Large intestine (tissue), 3 donors: ENCODE measurements at regions not wholly inside any gene's neighbourhood (a gene's known extent, or its start where the extent isn't known, plus 50 kb on each side); places are given as distances from the start of the nearest gene placed in this dataset.

Source experiments
- DNase-seq, 2 donors: peaks; one replicate each; pipeline versions ENCODE4 v3.0.0 to v3.0.0-alpha.2; 2013
- H3K27ac ChIP-seq: one replicate; pipeline ENCODE4 v1.5.1; 2013; ENCODE audit warnings: low read length
- H3K27me3 ChIP-seq: 2 replicates; pipeline ENCODE4 v1.6.1; 2013; ENCODE audit warnings: low read length; ENCODE audit not compliant: control insufficient read depth, insufficient read depth
- H3K36me3 ChIP-seq: 2 replicates; pipeline ENCODE4 v1.6.1; 2013; ENCODE audit warnings: low read length; ENCODE audit not compliant: control insufficient read depth, insufficient read depth
- H3K4me1 ChIP-seq: one replicate; pipeline ENCODE4 v1.6.1; 2013; ENCODE audit warnings: low read length; ENCODE audit not compliant: control insufficient read depth, insufficient read depth
- H3K4me3 ChIP-seq: one replicate; pipeline ENCODE4 v1.5.1; 2013; ENCODE audit warnings: low read length
- H3K9me3 ChIP-seq: one replicate; pipeline ENCODE4 v1.6.1; 2013; ENCODE audit warnings: mild to moderate bottlenecking, low read depth, low read length, moderate library complexity; ENCODE audit not compliant: control insufficient read depth
- WGBS: methylation state at CpG from one replicate; pipeline ENCODE4 v1.1.5; 2013; ENCODE audit warnings: low lambda C conversion rate; ENCODE audit not compliant: insufficient coverage; 5-methylcytosine and 5-hydroxymethylcytosine counted together

DNA sequence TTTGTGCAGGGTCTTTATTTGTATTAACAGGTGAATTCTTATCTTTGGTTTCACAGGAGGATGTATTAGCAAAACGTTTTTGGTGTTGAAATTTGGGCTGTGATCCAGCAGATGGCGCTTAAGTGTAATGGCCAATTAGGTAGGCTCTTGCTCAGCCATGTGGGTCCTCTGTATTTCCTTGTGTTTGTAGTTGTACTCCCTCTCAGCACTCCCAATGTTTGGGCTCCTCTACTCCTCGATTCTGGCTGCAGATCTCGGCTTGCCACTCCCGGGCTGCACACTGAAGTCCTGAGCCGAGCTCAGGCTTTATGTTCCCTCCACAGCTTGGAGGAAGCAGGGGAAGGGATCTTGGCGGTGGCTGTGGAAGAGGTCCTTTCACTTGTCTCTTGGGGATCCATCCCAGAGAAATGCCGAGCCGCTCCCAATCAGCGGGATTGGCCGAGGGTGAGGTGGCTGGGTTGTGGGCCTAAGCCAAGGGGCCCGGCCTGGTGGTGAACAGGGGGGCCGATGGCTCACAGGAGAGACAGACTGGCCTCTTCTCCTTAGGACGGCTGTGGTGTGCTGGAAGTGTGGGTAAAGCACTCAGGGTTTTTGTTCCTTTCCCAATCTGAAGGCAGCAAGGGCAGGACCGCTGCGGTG is 133.7 kb downstream of the AEBP2 start:
- no CpG with 5 or more reads among the region's 16 CpGs for WGBS
- H3K9me3 ChIP-seq: no peaks in the 10 kb centered on the region
- DNase-seq: no peak
- peaks cover 2% of the 10 kb centered on the region for H3K4me1 ChIP-seq
- H3K27me3 ChIP-seq: no peaks in the 10 kb centered on the region
- no peak overlapping the region for H3K27ac ChIP-seq
- no peak overlapping the region for H3K4me3 ChIP-seq
- no peaks in the 10 kb centered on the region for H3K36me3 ChIP-seq

DNA sequence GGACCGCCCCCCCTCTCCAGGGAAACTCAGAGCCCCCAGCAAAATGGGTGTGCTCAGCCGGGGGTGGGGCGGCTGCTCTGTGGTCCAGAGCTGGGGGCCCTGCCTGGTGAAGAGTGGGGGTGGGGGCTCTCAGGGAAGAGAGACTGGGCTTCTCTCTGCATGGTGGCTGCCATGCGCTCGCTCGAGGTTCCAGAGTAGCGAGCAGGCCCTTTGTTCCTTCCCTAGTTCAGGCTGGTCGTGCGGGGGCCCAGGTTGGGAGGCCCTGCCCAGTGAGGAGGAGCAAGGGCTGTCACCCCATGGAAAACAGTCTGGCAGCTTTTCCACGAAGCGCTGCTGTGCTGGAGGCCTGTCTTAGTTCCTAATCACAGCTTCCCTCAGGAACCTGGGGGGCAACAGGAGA is 134.6 kb downstream of the AEBP2 start:
- no peak overlapping the region for H3K27ac ChIP-seq
- no peaks in the 10 kb centered on the region for H3K9me3 ChIP-seq
- no peak for DNase-seq
- WGBS: no CpG with 5 or more reads among the region's 11 CpGs
- H3K4me3 ChIP-seq: no peak overlapping the region
- no peaks in the 10 kb centered on the region for H3K27me3 ChIP-seq
- H3K4me1 ChIP-seq: peaks cover 2% of the 10 kb centered on the region
- H3K36me3 ChIP-seq: no peaks in the 10 kb centered on the region

DNA sequence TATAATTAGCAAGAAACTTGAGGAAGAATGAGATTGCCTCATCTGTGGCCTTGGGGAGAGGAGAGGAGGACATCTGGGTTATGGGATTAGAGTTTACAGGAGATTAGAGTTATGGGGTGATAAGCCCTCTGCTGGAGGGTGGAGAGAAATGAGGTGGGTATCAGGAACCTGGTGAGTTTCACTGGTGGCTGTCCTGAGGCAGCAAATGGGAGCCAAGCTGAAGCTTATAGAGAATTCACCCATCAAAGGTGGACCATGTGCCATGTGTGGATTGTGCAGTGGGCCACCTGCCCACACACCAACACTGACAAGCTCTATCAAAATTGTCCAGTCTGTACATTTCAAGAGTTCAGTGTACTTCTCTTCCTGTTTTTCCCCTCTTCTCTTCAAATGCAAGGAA is 135.3 kb downstream of the AEBP2 start:
- peaks cover 2% of the 10 kb centered on the region for H3K4me1 ChIP-seq
- no peak for DNase-seq
- H3K36me3 ChIP-seq: no peaks in the 10 kb centered on the region
- no peak overlapping the region for H3K4me3 ChIP-seq
- no peak overlapping the region for H3K27ac ChIP-seq
- H3K27me3 ChIP-seq: no peaks in the 10 kb centered on the region
- no peaks in the 10 kb centered on the region for H3K9me3 ChIP-seq

DNA sequence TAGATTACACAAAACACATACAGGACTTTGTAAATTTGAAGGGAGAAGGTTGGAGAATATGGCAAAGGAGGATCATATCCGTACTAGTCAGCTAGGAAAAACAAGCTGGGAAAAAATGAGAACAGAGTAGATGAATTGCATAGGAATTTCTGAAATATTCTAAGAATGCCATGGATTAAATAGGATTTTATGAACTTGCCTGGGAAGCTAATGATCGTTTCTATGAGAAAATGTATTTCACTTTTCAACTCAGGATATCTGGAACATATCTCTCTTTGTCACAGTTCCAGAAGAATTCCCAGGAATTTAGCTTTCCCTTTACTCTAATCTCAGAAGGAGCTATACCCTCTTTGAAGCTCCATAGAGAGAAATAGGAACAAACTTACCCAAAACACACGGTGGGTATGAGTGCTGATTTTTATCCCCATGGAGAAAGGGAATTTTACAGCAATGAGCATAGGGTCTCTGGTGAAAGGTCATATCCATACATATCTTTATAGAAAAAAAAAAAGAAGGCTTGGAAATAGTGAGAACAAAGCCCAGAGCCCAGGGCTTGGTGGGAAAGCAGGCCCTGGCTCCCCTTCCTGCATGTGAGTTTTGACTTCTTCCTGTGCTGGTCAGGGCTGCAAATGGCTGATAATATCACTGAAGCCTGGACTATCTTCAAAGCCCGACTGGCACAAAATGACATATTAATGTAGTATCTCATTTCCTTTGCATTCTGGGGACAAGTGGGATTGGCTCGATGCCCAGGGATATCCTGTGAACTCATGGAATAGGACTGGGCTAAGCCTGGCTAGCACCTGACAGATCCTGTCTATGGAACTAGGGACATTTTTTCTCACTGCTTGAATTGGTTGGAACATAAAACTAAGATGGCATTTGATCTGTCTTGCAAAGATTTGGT is 136.3 kb downstream of the AEBP2 start:
- peak; percentile 9 to 33 for DNase-seq
- H3K36me3 ChIP-seq: no peaks in the 10 kb centered on the region
- no peaks in the 10 kb centered on the region for H3K9me3 ChIP-seq
- 92% methylated on average over 2 of the region's 5 CpGs for WGBS
- peaks cover 2% of the 10 kb centered on the region for H3K4me1 ChIP-seq
- H3K27me3 ChIP-seq: no peaks in the 10 kb centered on the region
- H3K4me3 ChIP-seq: no peak overlapping the region
- H3K27ac ChIP-seq: no peak overlapping the region

DNA sequence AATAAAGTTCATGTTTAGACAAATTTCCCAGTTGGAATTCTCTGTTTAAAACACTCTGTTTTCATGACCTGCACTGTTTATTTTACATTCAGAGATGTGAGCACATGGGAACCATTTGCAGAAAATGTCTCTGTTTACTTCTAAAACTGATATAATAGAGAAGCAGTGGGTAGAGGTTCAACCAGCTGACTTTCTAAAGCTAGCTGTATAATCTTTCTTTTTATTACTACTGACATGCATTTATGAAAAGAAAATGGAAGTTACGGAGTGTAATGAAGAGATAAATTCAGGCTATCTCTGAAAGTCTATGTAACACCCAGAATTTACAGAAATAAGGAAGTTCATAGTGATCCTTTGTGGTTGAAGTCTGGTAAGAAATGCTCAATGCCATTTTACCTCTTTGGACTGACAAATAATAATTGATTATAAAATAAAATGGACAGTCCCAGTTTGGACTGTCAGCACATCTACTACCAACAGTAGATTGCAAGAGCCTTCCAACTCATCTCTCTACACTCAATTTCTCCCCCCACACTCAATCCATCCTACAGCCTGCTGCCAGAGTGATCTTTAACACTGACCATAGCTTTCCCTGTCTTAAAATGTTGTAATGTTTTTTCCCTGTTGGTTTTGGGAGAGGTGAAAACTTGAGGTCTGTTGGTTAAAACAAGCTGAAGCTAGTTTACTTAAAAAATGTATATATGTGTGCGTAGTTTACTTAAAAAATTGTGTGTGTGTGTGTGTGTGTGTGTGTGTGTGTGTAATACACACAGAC is 137.4 kb downstream of the AEBP2 start:
- no peak for DNase-seq
- no peak overlapping the region for H3K4me3 ChIP-seq
- H3K4me1 ChIP-seq: peaks cover 2% of the 10 kb centered on the region
- no peaks in the 10 kb centered on the region for H3K27me3 ChIP-seq
- 83% methylated on average over 1 of the region's 2 CpGs for WGBS
- H3K9me3 ChIP-seq: peaks cover under 1% of the 10 kb centered on the region
- H3K27ac ChIP-seq: no peak overlapping the region
- no peaks in the 10 kb centered on the region for H3K36me3 ChIP-seq

DNA sequence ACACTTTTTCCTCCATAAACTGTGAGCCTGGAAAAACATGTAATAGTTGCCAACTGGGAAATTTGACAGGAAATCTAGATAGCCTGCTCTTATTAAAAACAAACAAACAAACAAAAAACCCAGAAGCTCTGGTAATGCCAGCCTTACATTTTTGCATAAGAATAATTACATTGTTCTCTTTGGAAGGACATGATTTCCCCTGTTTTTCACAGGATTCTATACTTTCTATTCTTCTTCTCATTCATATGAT is 137.9 kb downstream of the AEBP2 start:
- no peak overlapping the region for H3K27ac ChIP-seq

DNA sequence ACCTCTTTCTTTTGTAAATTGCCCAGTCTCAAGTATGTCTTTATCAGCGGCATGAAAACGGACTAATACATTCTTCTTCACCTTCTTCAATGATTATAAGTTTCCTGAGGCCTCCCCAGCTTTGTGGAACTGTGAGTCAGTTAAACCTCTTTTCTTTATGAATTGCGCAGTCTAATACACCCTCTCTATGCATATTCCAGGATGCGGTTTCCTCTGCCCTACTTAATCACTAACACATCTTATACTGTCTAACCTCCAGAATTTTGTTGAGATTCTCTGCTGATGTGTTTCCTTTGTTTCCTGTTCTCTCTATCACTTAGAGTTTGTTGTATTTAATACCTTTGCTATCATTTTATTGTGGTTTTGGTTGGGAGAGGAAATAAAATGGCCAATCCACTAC is 145.4 kb downstream of the AEBP2 start:
- 100% methylated on average over 1 of the region's 4 CpGs for WGBS
- H3K9me3 ChIP-seq: peaks cover 21% of the 10 kb centered on the region
- no peak for DNase-seq

More for the DNA sequence above, 137.9 kb downstream of the AEBP2 start:
- Histone ChIP-seq H3K27me3 (no peaks in the 10 kb centered on the region), H3K4me3 (no peak overlapping the region), H3K9me3 (peaks cover 5% of the 10 kb centered on the region), H3K4me1 (peaks cover 2% of the 10 kb centered on the region), H3K36me3 (no peaks in the 10 kb centered on the region)
- DNase-seq: no peak

DNA sequence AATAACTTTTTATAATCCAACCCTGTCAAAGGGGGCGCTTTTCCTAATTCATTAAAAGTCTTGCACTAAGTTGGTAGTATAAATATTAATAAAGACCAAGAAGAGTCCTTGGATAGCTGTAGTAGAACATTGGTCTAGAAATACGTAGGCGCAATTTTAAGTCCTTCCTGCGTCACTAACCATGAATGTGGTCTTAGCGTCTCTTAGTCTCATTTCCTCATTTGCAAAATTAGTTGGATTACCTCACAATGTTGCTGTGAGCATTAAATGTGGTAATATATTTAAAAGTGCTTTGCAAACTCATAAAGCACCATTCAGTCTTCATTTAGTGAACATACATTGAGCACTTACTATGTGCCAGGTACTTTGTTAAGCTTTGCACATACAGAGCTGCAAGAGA is 149.7 kb downstream of the AEBP2 start:
- DNase-seq: no peak
- H3K4me1 ChIP-seq: no peaks in the 10 kb centered on the region
- 100% methylated on average over 1 of the region's 5 CpGs for WGBS

More for the DNA sequence above, 145.4 kb downstream of the AEBP2 start:
- H3K4me3 ChIP-seq: no peak overlapping the region
- no peaks in the 10 kb centered on the region for H3K27me3 ChIP-seq
- no peak overlapping the region for H3K27ac ChIP-seq
- H3K36me3 ChIP-seq: no peaks in the 10 kb centered on the region
- no peaks in the 10 kb centered on the region for H3K4me1 ChIP-seq

DNA sequence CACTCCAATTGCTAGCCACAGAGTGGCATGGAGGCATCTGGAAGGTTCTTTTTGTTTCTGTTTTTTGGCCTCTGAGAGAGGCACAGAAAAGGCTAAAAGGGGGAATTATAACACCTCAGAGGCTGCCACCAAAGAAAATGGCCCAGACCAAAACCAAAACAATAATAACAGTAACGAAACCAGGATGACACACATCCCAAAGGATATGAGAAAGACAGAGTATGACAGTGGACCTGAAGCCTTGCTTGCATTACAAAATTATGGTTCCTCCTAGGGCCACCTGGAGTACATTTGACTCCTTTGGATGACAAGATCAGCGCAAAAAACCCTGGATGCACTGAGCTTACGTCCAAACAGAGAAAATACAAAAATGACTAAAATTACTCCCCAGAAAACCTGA is 152.7 kb downstream of the AEBP2 start:
- DNase-seq: no peak
- Histone ChIP-seq H3K36me3 (no peaks in the 10 kb centered on the region), H3K27ac (no peak overlapping the region), H3K27me3 (no peaks in the 10 kb centered on the region), H3K4me1 (no peaks in the 10 kb centered on the region), H3K4me3 (no peak overlapping the region), H3K9me3 (no peaks in the 10 kb centered on the region)
- WGBS: 100% methylated on average over 2 of the region's 3 CpGs

More for the DNA sequence above, 149.7 kb downstream of the AEBP2 start:
- H3K4me3 ChIP-seq: no peak overlapping the region
- H3K27ac ChIP-seq: no peak overlapping the region
- H3K27me3 ChIP-seq: no peaks in the 10 kb centered on the region
- H3K9me3 ChIP-seq: peaks cover 5% of the 10 kb centered on the region
- no peaks in the 10 kb centered on the region for H3K36me3 ChIP-seq

DNA sequence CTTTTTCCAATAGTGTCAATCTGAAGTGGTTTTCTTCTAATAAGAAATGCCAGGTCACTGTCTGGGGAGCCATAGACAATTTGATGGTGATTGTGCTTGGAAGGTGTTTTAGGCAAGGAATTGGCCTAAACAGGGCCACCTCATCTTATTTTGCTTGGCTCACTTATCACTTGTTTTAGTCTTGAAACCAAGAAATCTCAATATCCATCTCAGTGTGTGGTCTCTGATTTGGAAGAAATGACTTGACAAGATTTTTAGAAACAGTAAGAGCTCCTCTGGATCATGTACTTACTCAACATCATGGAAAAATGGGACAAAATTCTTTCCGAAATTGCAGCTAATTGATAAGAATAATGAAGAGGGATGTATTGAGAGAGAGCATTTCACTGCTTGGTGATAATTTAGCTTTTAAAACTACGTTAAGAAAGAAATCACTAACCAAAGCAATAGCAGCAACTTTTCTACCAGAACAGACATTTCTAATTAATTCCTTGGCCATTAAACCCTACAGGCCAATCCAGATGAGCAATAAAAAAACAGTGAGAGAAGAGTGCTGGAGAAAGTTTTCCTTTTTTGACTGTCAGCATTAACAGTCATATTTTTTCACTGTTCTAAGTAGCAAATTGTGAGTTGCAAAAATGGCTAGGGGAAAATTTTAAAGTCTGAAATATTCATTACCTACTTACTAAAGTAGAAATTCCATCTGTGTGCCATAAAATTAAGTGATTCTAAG is 157.3 kb downstream of the AEBP2 start:
- Histone ChIP-seq H3K27me3 (no peaks in the 10 kb centered on the region), H3K9me3 (no peaks in the 10 kb centered on the region), H3K36me3 (no peaks in the 10 kb centered on the region), H3K4me1 (no peaks in the 10 kb centered on the region), H3K4me3 (no peak overlapping the region), H3K27ac (no peak overlapping the region)
- 90% methylated on average over 2 of the region's 2 CpGs for WGBS
- DNase-seq: no peak
